CD4-positive, alpha-beta T cell treated with Interleukin-15 for 1 hour (primary cell): ENCODE measurements at regions not wholly inside any gene's neighbourhood (a gene's known extent, or its start where the extent isn't known, plus 50 kb on each side); places are given as distances from the start of the nearest gene placed in this dataset.
"Not testable (repeated sequence)": the region's sequence is repeated elsewhere in the genome, so short reads cannot be mapped to it uniquely, and the experiment has no call there.

Experiments
- DNase-seq: peaks from one replicate; pipeline ENCODE4 v3.0.0-alpha.2; 2020

DNA sequence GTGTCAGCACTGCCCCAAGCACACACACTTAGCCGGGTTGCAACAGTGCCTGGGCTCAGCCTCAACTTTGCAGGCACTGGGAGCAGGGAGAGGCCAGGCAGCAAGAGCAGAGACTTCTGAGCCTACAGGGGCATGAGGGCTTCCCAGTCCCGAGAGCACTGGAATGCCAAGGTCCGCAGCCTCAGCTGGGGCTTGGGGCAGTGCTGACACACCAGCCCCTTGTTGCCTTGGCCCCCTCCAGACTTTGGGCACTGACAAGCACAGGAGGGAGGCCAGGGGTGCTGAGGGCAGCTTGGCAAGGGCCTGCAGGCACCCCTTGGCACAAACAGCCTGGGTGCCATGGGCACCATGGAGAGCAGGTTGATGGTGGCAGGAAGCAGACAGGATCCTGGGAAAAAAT is 531.1 kb upstream of the SLC39A10 start:
- DNase-seq: not testable (repeated sequence)

GRCh38 chr2:195124391-195125079 is 532.5 kb upstream of the SLC39A10 start:
- no peak for DNase-seq

DNA sequence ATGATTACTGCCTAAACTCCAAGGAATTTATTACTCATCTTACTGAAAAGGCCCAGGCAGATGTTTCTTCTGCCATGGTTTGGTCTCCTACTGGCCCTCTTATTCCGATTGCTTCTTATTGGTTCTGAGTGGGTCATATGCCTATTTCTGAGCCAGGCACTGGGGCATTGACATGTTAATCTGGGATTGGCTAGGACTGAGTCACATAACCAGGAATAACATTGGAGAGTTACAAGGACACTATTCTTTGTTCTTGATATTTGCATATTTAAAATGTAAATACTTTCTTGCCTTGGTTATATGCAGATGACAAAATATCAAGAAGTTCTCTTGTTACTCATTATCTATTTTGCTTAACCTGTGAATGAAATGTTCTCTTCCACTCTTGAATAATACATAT is 534.4 kb upstream of the SLC39A10 start:
- no peak for DNase-seq

- DNase-seq: no peak
Observed at GRCh38 chr2:195121341-195121740, 535.7 kb upstream of the SLC39A10 start.

GRCh38 chr2:195119231-195119630 is 537.8 kb upstream of the SLC39A10 start:
- DNase-seq: no peak

- no peak for DNase-seq
Observed at GRCh38 chr2:195118276-195118675, 538.8 kb upstream of the SLC39A10 start.

DNA sequence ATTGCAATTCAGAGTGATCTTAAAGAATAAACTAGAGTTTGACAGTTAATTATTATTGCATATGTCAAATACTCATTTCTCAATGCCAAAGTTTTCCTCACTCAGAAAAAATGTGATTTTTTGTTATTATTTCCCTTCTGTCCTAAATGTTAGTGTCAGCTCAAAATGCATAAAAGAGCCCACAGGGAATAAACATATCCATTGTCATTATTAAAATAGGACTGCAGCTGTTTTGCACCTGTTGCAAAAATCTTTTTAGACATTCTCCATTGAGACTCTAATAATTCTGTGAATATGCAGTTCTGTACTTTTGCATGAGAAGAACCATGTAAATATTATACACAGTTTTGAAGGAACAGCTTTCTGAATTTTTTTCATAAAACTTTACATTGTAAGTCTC is 540.0 kb upstream of the SLC39A10 start:
- DNase-seq: no peak

DNA sequence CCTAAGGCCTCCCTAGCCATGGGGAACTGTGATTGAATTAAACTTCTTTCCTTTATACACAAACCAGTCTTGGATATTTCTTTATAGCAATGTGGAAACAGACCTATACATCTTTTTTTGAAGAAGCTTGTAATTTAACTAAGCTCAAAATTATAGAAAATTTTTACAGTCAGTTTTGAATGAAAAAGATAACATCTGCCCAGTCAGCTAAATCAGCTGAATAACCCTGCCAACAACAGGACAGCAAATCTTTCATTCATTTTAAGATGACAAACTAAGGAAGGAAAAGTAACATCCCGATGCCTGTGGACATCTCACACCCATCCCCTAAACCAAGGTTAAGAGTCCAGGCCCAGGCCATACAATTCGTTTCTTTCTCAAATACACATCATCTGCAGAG is 541.3 kb upstream of the SLC39A10 start:
- no peak for DNase-seq

GRCh38 chr2:195108182-195108581 is 548.8 kb upstream of the SLC39A10 start:
- no peak for DNase-seq

DNA sequence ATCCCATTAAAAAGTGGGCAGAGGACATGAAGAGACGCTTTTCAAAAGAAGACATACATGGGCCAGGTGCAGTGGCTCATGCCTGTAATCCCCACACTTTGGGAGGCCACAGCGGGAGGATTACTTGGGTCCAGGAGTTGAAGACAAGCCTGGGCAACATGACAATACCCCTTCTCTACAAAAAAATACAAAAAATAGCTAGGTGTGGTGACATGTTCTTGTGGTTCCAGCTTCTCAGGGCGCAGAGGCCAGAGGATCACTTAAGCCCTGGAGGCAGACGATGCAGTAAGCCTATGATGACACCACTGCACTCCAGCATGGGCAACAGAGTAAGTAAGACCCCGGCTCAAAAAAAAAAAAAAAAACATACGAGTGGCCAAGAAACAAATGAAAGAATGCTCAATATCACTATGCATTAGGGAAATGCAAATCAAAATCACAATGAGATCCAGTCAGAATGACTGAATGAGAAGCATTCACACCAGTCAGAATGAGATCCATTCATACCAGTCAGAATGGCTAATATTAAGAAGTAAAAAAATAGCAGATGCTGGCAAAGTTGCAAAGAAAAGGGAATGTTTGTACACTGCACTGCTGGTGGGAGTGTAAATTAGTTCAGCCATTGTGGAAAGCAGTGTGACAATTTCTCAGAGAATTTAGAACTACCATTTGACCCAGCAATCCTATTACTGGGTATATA is 550.2 kb upstream of the SLC39A10 start:
- DNase-seq: no peak

DNA sequence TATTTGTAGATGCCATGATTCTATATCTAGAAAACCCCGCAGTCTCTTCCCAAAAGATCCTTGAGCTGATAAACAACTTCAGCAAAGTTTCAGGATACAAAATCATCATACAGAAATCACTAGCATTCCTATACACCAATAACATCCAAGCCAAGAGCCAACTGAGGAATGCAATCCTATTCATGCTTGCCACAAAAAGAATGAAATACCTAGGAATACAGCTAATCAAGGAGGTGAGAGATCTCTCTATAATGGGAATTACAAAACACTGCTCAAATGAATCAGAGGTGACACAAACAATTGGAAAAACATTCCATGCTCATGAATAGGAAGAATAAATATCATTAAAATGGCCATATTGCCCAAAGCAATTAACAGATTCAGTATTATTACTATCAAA is 551.4 kb upstream of the SLC39A10 start:
- DNase-seq: no peak

DNA sequence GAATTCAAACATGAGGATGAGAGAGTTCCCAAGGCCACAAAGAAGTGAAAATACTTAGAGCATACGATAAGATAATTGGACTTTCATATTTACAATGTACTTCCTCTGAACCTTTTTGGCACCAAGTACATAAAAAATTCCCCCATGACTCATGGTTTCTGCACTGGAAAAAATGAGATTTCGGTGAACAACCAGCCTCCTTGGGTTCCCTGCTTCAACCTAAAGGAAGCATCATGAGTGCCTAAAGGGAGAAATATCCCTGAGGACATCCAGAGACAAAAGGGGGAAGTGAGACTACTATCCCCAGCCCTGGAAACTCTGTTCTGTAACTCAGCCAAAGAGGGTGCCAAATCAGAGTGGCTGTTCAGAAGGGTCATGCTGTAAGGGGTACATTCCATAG is 562.7 kb upstream of the SLC39A10 start:
- DNase-seq: no peak

DNA sequence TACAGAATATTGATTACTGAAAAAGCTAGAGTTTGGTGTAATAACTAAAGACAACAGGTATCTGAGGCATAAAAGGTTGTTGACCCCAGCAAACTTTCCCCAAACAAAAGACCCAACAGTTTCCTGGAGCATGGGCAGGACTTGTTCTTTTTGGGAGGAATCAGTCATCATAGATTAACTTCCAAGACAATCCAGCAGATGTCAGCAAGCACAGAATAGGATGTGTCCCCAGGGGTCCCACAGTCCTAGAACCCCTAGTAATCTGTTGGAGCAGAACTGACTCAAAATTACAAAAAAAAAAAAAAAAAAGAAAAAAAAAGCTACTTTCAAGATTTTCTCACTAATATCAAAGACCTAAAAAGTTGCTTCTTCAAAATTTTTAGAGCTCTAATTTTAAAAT is 564.7 kb upstream of the SLC39A10 start:
- DNase-seq: no peak

GRCh38 chr2:195072806-195073205 is 584.2 kb upstream of the SLC39A10 start:
- DNase-seq: not testable (repeated sequence)

DNA sequence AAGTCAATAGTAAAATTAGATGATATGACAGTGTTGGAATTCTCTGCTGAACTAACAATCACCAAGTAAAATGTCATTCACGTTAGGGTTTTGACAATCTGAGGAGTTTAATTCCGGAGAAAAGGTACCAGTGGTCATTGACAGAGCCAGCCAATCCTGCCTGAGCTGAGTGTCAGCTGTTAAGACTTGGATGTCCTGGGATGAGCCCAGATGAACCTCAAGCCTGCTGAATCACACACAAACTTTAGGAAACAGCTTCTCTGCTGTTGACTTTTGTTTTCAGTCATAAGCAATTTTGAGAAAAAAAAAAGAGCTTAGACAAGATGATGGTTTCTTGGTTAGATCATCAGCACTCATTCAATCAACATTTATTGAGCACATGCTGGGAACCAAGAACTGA is 600.0 kb upstream of the SLC39A10 start:
- no peak for DNase-seq

- no peak for DNase-seq
Observed at GRCh38 chr2:195055996-195056395, 601.0 kb upstream of the SLC39A10 start.

DNA sequence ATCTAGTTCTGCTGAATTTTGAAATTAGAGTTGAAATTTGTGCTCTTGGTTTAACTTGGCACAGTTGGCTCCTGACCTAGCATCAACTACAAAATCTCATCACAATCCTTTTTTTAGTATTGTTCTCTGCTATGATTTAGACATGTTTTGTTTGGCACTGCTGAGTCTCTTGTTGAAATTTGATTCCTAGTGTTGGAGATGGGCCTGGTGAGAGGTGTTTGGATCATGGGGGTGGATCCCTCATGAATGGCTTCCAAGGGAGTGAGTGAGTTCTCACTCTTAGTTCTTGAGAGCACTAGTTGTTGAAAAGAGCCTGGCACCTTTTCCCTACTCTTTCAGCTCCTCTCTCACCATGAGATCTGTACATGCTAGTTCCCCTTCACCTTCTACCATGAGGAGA is 605.6 kb upstream of the SLC39A10 start:
- no peak for DNase-seq

DNA sequence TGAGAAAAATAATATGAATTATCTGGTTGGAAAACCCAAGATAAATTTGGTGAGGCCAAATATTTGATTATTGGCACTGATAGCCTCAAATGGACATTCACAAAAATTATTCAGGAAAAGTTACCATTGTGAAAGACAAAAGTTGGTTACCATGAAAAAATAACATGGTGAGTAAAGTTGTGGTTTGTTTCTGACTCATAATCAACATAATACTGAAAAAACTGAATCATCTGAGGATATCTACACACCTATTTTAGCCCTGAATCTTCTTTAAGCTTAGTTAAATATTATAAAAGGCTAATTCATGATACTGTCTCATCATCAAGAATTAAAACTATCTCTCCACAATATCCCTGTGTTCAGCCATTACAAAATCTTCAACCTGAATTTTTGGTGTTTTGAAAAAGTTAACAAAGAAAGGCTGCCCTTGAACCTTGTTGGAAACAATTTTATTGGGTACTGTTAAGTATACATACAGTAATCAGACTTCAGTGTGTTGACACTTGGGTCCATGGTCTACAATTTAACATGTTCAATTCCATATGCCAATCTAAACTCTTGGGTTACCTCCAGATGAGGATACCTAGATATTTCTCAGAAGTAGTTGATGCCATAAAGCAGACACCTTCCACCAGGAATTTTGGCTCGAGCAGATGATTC is 607.5 kb upstream of the SLC39A10 start:
- DNase-seq: no peak

- no peak for DNase-seq
Observed at GRCh38 chr2:195047955-195048354, 609.1 kb upstream of the SLC39A10 start.

DNA sequence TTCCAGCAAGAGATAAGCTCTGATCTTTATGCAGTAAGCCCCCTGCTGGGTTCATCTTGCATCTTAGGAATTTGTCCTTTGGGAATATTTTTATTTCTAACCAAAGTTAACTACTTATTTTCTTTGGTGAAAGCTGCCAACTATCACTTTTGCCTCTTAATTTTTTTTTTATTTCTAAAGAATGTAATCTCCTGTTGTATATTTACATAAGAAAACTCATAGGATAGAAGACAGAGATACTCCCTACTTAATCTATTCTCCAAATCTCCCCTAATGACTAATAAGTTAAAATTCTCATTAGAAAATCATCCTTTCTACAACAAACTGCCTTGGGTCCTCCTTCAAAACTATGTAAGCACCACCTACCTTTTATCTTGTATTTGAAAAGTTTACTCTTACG is 612.2 kb upstream of the SLC39A10 start:
- DNase-seq: no peak

DNA sequence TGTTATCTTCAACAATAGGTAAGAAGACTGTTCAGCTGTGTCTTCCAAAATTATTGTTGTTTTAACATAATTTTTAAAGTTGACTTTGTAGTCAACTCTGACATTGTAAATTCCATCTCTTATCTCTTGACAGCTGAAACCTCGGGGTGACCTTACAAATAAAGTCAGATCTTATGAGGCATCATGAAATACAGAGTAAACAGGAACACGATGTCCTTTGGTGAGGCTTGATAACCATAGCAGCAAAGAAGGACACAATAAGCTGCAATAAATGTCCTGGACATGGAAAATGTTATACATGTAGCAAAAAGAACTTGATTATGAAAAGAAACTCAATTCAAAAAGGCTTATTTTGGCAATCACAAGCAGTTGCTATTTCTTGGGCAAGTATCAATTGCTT is 618.9 kb upstream of the SLC39A10 start:
- no peak for DNase-seq

DNA sequence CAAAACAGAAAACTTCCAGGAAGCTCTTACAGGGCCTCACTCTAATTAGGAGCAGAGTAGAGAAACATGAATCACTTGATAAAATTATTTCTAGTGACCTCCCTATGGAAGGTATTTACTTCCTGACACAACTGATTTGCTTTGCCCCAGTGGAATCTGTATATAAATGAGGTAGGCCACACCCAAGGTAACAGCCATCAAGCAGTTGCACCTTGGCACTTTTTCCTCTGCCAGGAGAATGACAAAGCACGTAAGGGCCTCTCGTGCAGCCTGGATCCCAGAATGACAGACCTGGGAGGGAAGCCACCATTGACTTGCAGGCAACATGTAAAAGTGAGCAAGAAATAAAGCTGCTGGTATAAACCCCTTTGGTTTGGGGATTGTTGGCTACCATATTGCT is 620.0 kb upstream of the SLC39A10 start:
- DNase-seq: no peak

DNA sequence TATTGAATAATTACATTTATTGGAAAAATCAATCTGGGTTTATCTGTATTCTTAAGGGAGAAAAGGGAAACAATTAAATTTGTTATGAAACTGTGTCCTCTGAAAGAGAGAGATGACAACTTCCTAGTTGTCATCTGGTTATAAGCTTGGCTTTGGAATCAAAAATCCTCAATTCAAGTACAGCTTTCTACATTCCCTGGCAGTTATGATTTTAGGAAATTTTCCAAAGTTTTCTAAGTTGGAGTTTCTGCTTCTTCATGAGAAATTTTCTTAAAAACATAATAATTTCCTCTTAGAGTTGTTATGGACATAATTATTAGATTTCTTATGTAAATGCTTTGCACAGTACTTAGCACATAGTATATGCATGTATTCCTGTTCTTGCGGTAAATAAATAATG is 625.6 kb upstream of the SLC39A10 start:
- DNase-seq: no peak
